Osteoblast (primary cell): ENCODE measurements at regions not wholly inside any gene's neighbourhood (a gene's known extent, or its start where the extent isn't known, plus 50 kb on each side); places are given as distances from the start of the nearest gene placed in this dataset.
"Not testable (repeated sequence)": the region's sequence is repeated elsewhere in the genome, so short reads cannot be mapped to it uniquely, and the experiment has no call there.

Source experiments
- DNase-seq: peaks from one replicate; pipeline ENCODE4 v3.0.0; 2011; ENCODE audit warnings: low spot score, mixed read lengths; ENCODE audit not compliant: insufficient read length; ENCODE audit errors: missing footprints
- H2AFZ ChIP-seq: 2 replicates; pipeline ENCODE4 v1.6.0; 2011; ENCODE audit warnings: mild to moderate bottlenecking, low read length
- H3K27ac ChIP-seq: 2 replicates; pipeline ENCODE4 v1.5.1; 2011; ENCODE audit warnings: mild to moderate bottlenecking, low read depth, low read length, moderate library complexity
- H3K27me3 ChIP-seq: 2 replicates; pipeline ENCODE4 v1.6.0; 2012; ENCODE audit warnings: mild to moderate bottlenecking, control low read depth, inconsistent platforms, low read length, moderate library complexity; ENCODE audit not compliant: insufficient read depth
- H3K36me3 ChIP-seq: 2 replicates; pipeline ENCODE4 v1.5.1; 2011; ENCODE audit warnings: mild to moderate bottlenecking, low read length, control low read depth, moderate library complexity; ENCODE audit not compliant: insufficient read depth
- H3K4me1 ChIP-seq: 2 replicates; pipeline ENCODE4 v1.5.1; 2011; ENCODE audit warnings: mild to moderate bottlenecking, low read length, control low read depth, moderate library complexity; ENCODE audit not compliant: insufficient read depth
- H3K4me2 ChIP-seq: 2 replicates; pipeline ENCODE4 v1.6.0; 2011; ENCODE audit warnings: mild to moderate bottlenecking, low read length; ENCODE audit not compliant: insufficient read depth
- H3K4me3 ChIP-seq: fragments of 200-600 bp; sonication (generic); 3 replicates; pipeline ENCODE4 v1.5.1; 2012; ENCODE audit warnings: mild to moderate bottlenecking, low read length, inconsistent platforms; ENCODE audit not compliant: insufficient read depth
- H3K79me2 ChIP-seq: 2 replicates; pipeline ENCODE4 v1.6.0; 2012; ENCODE audit warnings: mild to moderate bottlenecking, low read length, control low read depth, inconsistent platforms; ENCODE audit not compliant: insufficient read depth
- H3K9me3 ChIP-seq: 2 replicates; pipeline ENCODE4 v1.5.1; 2011; ENCODE audit warnings: low read depth, low read length, control low read depth
- H4K20me1 ChIP-seq: 2 replicates; pipeline ENCODE4 v1.6.0; 2012; ENCODE audit warnings: mild to moderate bottlenecking, low read length, control low read depth; ENCODE audit not compliant: insufficient read depth
- CTCF ChIP-seq: IDR thresholded peaks from 2 replicates; pipeline ENCODE4 v1.5.1; 2011; ENCODE audit warnings: mild to moderate bottlenecking, low read depth, low read length, moderate library complexity; ENCODE audit errors: extremely low read depth

- Histone ChIP-seq H3K9me3 (no peaks in the 10 kb centered on the region), H3K36me3 (no peaks in the 10 kb centered on the region), H2AFZ (no peak overlapping the region), H3K4me3 (no peak overlapping the region), H3K27me3 (no peaks in the 10 kb centered on the region), H3K27ac (no peak overlapping the region), H4K20me1 (no peaks in the 10 kb centered on the region), H3K4me1 (peaks cover 6% of the 10 kb centered on the region), H3K79me2 (no peaks in the 10 kb centered on the region), H3K4me2 (no peak overlapping the region)
- TF ChIP-seq CTCF: no peak
- no peak for DNase-seq
Measured at GRCh38 chr6:134429861-134430380, 112.0 kb upstream of the SGK1 start.

- H3K79me2 ChIP-seq: no peaks in the 10 kb centered on the region
- H3K36me3 ChIP-seq: no peaks in the 10 kb centered on the region
- H4K20me1 ChIP-seq: no peaks in the 10 kb centered on the region
- H3K9me3 ChIP-seq: no peaks in the 10 kb centered on the region
- peaks cover 19% of the 10 kb centered on the region for H3K4me1 ChIP-seq
- no peaks in the 10 kb centered on the region for H3K27me3 ChIP-seq
- no peak overlapping the region for H3K4me2 ChIP-seq
- no peak overlapping the region for H3K4me3 ChIP-seq
- no peak overlapping the region for H2AFZ ChIP-seq
- no peak for TF ChIP-seq CTCF
- no peak for DNase-seq
- H3K27ac ChIP-seq: no peak overlapping the region
Measured at GRCh38 chr6:134427721-134428120, 109.8 kb upstream of the SGK1 start.

- no peak for DNase-seq
- Histone ChIP-seq H3K4me2 (no peak overlapping the region), H3K36me3 (no peaks in the 10 kb centered on the region), H3K79me2 (no peaks in the 10 kb centered on the region), H3K4me3 (no peak overlapping the region), H3K4me1 (peaks cover 26% of the 10 kb centered on the region), H3K27me3 (no peaks in the 10 kb centered on the region), H2AFZ (no peak overlapping the region), H3K9me3 (no peaks in the 10 kb centered on the region), H4K20me1 (no peaks in the 10 kb centered on the region), H3K27ac (no peak overlapping the region)
- no peak for TF ChIP-seq CTCF
Measured at GRCh38 chr6:134426623-134427022, 108.7 kb upstream of the SGK1 start.

- not testable (repeated sequence) for H3K4me3 ChIP-seq, H4K20me1 ChIP-seq, H3K9me3 ChIP-seq, H3K36me3 ChIP-seq, H3K79me2 ChIP-seq, H3K27ac ChIP-seq, DNase-seq, H3K27me3 ChIP-seq, H3K4me2 ChIP-seq
- peak overlapping the region; percentile 17 for H2AFZ ChIP-seq
- H3K4me1 ChIP-seq: peaks cover 30% of the 10 kb centered on the region
Measured at GRCh38 chr6:134425917-134426316, 108.0 kb upstream of the SGK1 start.
